ENCODE measurements at regions not wholly inside any gene's neighbourhood (a gene's known extent, or its start where the extent isn't known, plus 50 kb on each side); places are given as distances from the start of the nearest gene placed in this dataset.

GRCh38 chr11:44506375-44507016 is 59.0 kb upstream of the CD82 start:
- H3K27me3 ChIP-seq, result no peaks in the 10 kb centered on the region
- TF ChIP-seq, protein P1, sequence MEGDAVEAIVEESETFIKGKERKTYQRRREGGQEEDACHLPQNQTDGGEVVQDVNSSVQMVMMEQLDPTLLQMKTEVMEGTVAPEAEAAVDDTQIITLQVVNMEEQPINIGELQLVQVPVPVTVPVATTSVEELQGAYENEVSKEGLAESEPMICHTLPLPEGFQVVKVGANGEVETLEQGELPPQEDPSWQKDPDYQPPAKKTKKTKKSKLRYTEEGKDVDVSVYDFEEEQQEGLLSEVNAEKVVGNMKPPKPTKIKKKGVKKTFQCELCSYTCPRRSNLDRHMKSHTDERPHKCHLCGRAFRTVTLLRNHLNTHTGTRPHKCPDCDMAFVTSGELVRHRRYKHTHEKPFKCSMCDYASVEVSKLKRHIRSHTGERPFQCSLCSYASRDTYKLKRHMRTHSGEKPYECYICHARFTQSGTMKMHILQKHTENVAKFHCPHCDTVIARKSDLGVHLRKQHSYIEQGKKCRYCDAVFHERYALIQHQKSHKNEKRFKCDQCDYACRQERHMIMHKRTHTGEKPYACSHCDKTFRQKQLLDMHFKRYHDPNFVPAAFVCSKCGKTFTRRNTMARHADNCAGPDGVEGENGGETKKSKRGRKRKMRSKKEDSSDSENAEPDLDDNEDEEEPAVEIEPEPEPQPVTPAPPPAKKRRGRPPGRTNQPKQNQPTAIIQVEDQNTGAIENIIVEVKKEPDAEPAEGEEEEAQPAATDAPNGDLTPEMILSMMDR (IDR thresholded peaks at IDR 0.05), result no peak
- DNase-seq (ENCODE audit: low spot score in 2 of 2), result no peak
- H3K27ac ChIP-seq, result no peak overlapping the region
- intact Hi-C loops (cut with DNase I), result no loop called here
- no peaks in the 10 kb centered on the region for H3K4me1 ChIP-seq
- H3K4me3 ChIP-seq, result no peak overlapping the region
- no peaks in the 10 kb centered on the region for H3K36me3 ChIP-seq
- H3K9me3 ChIP-seq, result peaks cover 0 to 3% of the 10 kb centered on the region in 2 donors

- intact Hi-C loops (cut with DNase I), result no loop called here
- TF ChIP-seq, protein P1 (IDR thresholded peaks at IDR 0.05), result no peak
- H3K27me3 ChIP-seq, result no peaks in the 10 kb centered on the region
- H3K27ac ChIP-seq, result no peak overlapping the region
- H3K4me1 ChIP-seq, result no peaks in the 10 kb centered on the region
- no peaks in the 10 kb centered on the region for H3K36me3 ChIP-seq
- H3K9me3 ChIP-seq, result peaks cover 0 to 3% of the 10 kb centered on the region in 2 donors
- DNase-seq (ENCODE audit: low spot score in 2 of 2), result no peak
- no peak overlapping the region for H3K4me3 ChIP-seq
These were observed 58.0 kb upstream of the CD82 start for GRCh38 chr11:44507491-44507890.

GRCh38 chr11:44507896-44508445 is 57.5 kb upstream of the CD82 start:
- Histone ChIP-seq H3K27ac (no peak overlapping the region), H3K4me3 (no peak overlapping the region), H3K27me3 (no peaks in the 10 kb centered on the region), H3K36me3 (no peaks in the 10 kb centered on the region), H3K9me3 (peaks cover 0 to 3% of the 10 kb centered on the region in 2 donors), H3K4me1 (no peaks in the 10 kb centered on the region)
- TF ChIP-seq, protein P1 (IDR thresholded peaks at IDR 0.05), result no peak
- intact Hi-C loops (cut with DNase I), result no loop called here
- DNase-seq (ENCODE audit: low spot score in 2 of 2), result no peak

DNA sequence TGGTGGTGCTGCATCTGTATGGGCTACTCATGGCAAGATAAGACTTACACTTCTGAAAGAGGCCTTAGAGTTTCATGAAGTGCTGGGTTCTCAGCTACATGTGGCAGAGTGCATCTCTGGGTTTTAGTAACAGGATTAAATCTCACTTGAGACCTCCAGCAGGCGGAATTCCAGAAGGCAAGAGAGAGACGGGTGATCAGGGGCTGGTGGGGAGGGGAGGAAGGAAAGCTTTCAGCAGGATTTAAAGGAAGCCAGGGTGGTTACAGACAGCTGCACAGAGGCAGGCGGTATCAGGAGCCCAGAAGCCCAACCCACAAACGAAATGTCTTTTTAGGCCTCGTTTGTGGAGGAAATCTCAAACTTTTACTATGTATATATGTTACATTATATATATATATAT is 56.2 kb upstream of the CD82 start:
- DNase-seq (ENCODE audit: low spot score in 2 of 2), result no peak
- intact Hi-C loops (cut with DNase I), result no loop called here
- Histone ChIP-seq H3K4me3 (no peak overlapping the region), H3K36me3 (no peaks in the 10 kb centered on the region), H3K27me3 (no peaks in the 10 kb centered on the region), H3K4me1 (no peaks in the 10 kb centered on the region), H3K27ac (no peak overlapping the region), H3K9me3 (peaks cover 0 to 3% of the 10 kb centered on the region in 2 donors)
- TF ChIP-seq, protein P1 (IDR thresholded peaks at IDR 0.05), result no peak

GRCh38 chr11:44510372-44510771 is 55.1 kb upstream of the CD82 start:
- H3K27me3 ChIP-seq, result no peaks in the 10 kb centered on the region
- H3K4me1 ChIP-seq, result no peaks in the 10 kb centered on the region
- H3K36me3 ChIP-seq, result no peaks in the 10 kb centered on the region
- intact Hi-C loops (cut with DNase I), result no loop called here
- no peak overlapping the region for H3K27ac ChIP-seq
- TF ChIP-seq, protein P1 (IDR thresholded peaks at IDR 0.05), result no peak
- peaks cover 0 to 3% of the 10 kb centered on the region in 2 donors for H3K9me3 ChIP-seq
- H3K4me3 ChIP-seq, result no peak overlapping the region
- no peak for DNase-seq (ENCODE audit: low spot score in 2 of 2)

Data from ascending aorta (tissue), 2 donors.